SK-N-DZ (cell line): ENCODE measurements at regions not wholly inside any gene's neighbourhood (a gene's known extent, or its start where the extent isn't known, plus 50 kb on each side); places are given as distances from the start of the nearest gene placed in this dataset.

Source experiments
- DNase-seq: peaks from one replicate; pipeline ENCODE4 v3.0.0-alpha.2; 2015; ENCODE audit warnings: low spot score

DNA sequence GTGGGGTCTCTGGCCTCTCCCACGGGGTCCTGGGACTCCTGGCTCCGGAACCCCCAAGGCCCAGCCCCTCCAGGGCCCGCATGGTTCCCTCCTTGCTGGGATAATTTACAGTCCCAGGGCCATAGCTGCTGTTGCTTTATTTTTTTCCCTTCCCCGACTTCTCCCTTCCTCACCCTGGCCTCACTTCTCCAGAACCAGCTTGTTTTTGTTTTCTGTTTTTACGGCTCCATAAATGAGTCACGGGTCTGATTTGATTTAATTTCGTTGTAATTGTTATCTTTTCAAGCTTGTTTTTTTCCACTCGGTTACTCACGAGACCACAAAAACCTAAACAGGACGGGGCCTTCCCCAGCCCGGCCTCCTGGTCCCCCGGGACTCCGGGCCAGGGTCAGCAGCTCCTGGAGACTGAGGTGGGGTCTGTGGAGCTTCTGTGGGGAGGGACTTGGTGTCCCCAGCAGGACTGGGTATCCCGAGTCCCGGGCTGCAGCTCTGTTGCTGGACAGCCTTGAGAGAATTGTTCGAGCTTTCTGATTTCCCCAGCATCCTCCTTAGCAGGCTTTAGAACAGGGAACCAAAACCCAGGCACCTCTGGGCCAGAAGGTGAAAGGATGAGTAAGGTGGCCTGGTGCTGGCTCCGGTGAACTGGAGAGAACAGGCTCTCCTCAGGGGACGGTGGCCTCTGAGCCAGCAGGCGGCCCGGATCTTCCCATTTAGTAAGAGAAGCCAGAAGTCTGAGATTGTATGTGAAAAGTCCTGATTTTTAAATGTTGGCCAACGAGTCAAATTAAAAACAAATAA, 94.9 kb downstream of the CEBPB start:
- DNase-seq = peak; percentile 82

DNA sequence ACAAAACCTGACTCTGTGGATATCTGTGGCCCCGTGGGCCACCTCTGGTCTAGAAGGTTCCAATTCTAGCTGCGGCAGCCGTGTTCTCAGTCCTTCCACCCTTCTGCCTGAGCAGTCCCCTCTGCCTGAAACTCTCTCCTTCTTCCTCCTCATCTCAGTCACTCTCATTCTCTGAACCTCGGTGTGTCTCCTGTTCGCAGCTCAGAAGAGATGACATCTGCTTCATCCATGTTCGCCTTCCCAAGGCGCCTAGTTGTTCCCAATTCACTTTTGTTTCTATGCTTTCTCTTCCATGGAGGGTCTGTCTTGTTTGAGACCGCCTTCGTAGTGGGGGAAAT, 95.5 kb downstream of the CEBPB start:
- peak; percentile 69 for DNase-seq

DNA sequence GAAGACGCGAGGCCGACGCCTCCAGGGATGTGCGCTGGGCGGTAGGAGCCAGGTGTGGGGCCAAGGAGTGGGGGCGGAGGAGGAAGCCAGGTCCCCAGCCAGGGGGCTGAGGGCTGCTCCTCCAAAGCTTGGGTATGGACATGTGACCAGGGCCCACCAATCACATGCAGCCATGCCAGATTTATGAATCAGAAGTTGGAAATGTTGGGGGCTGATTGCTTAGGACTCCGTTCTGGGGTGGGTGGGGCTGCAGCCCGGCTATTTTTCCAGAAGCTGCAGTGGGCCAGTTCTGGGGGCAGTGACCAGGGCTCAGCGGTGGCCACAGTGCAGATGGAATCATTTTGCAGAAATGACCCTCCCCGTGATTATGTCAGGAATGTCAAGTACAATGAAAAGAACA, 96.0 kb downstream of the CEBPB start:
- peak; percentile 85 for DNase-seq

DNA sequence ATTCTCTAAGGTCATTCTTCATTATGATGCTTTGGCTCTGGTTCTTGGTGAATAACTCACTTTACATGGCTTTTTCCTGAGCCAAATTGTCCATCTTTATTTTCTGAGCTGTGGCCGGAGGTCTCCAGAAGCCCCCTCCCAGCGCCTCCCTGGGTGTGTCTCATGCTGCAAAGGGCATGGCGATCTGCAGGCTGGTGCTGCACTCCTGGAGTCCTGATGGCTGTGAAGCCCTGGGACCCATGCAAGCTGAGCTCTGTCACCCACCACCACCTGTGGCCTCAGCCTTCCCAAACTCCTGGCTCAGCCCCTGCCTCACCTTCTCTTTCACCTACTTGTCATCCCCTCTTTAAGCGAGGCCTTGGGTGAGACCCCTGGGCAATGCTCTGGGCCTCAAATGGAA, 96.9 kb downstream of the CEBPB start:
- no peak for DNase-seq

DNA sequence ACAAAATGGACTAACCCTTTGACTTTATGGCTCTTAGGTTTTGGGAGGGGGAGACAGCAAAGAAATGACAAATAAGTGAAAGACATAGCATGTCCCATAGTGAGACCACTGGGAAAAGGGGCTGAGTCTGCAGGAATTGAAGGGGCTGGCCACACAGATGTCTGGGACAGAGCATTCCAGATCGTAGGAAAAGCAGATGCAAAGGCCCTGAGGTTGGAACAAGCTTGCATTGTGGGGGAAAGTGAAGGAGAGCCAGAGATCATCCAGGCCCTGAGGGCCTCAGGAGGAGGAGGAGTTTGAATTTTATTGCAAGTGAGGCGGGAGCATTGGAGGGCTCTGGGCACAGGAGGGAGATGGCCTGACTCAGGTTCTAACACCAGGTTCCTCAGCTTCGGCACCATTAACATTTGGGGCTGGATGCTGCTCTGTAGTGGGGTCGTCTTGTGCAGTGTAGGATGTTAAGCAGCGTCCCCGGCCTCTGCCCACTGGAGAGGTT, 97.5 kb downstream of the CEBPB start:
- DNase-seq = no peak

DNA sequence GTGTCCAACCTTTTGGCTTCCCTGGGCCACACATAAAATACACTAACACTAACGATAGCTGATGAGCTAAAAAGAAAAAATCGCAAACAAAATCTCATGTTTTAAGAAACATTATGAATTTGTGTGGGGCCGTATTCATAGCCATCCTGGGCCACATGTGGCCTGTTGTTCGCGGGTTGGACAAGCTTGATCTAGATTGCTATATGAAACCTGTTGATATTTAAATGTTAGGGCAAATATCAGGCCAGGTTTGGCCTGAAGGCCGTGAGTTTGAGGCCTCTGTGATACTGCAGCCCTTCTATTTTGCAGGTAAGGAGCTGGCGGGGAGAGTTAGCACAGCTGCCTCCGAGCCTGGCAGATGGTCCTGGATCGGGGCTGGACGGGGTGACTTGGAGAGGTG, 99.0 kb downstream of the CEBPB start:
- DNase-seq = no peak

DNA sequence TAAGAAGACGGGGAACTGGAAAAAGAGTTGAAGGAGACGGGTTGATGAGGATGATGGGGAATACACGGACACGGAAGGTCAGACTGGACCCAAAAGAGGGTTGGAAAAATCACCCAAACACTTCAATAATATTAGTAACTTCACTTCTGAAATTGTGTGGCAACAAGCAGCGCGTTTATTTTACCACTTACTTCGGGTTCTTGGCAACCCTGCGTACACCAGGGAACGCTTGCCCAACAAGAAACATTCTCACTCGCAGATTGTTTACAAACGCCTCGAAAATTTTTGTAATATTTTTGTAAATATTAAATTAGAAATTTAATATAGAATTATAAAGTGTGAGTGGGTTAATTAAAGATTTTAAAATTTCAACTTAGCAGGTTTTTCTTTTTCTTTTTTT, 99.5 kb downstream of the CEBPB start:
- DNase-seq = no peak

DNA sequence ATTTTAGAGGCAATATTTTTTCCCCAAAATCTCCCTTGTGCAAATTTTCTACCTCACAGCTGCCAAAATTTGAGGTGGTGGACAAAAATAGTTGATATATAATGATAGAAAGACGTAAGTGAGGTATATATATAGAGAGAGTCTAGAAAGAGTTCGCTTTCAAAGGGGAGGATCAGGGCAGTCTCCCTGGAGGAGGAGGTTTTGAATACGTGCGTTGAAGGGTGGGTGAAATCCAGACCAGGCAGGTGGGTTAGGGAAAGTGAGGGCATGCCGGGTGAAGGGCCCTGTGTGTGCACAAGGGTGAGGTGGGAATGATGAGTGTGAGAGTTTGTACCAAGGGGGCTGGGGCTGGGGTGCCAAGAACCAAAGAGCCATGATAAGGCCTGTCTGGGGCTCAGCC, 100.2 kb downstream of the CEBPB start:
- DNase-seq = no peak

DNA sequence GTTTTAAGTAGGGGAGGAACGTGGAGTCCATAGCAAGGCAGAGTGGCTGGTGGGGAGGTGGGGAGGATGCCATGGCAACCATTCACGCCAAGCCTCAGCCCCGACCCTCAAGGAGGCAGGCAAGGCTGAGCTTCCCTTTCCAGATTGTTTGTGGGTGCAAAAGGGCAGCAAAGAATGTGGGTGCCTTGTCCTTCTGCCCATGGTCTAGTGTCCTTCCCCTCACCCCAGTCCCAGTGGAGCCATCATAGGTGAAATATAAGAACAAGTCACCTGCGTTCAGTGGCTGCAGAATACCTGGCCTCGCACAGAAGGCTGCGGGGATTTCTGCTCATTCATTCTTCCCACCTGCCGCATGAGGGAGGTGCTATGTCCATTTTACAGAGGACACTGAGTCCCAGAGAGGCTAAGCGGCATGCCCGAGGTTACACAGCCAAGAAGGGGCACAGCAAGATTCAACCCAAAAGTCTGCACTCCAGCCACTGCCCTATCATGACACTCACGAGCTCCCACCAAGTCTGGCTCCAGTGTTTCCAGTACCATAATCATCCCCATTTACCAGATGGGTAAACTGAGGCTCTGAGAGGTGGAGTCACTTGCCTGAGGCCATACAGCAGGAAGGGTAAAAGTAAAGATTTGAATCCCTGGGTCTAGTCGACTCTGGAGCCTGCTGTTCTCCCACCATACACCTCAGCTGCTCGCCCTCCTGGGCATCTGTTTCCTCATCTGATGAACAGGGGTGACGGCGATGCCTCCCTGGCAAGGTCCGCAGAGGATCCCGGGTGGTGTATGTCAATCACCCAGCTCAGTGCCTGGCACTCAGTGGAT, 100.8 kb downstream of the CEBPB start:
- DNase-seq = no peak

DNA sequence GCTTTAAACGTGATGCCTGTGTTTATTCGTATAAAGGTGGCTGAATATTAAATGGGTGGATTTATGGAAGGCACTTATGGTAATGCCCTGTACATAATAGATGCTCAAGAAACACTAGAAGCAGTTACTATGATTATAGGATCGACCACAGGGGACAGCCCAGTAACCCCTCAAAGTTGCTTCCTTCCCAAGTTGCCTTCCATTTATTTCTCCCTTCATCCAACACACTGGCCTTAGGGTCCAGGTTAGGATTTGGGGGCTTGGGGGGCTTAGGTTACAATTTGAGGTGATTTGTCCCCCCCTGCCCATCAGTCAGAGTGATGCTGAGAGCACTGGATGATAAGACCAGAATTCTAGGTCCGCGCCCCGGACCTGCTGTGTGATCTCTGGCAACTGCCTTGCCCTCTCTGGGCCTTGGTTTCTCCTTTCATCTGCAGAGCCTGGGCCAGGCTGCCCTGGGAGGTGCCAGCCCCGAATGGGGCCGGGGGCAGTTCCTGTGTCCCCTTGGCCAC, 101.5 kb downstream of the CEBPB start:
- no peak for DNase-seq

DNA sequence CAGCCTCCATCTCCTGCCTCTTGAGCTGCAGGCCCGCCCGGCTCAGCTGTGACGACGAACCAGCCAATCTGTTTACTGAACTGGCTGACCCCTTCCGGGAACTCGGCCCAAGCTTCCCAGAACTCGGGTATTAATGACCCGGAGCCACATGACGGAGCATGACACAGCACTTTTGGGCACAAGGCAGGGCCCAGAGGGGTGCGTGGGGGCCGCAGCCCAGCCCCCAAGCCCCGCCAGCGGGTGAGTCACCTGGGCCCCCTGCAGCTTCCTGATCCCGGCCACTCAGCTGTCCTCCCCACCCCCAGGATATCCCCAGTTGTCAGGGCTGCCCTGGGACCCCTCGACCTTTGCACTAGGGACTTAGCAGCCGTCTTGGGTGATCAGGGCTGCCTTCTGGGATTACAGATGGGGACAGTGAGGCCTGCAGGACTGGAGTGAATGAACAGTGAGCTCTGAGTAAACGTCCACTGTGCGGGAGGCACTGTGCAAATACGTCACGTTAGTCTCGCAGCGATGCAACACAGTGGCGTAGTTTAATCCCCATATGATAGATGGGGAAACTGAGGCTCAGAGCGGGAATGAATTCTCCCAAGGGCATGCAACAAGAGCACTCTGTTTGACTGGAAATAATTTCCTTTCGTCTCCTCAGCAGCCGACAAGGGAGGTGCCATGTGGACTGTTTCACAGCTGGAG, 102.1 kb downstream of the CEBPB start:
- no peak for DNase-seq

DNA sequence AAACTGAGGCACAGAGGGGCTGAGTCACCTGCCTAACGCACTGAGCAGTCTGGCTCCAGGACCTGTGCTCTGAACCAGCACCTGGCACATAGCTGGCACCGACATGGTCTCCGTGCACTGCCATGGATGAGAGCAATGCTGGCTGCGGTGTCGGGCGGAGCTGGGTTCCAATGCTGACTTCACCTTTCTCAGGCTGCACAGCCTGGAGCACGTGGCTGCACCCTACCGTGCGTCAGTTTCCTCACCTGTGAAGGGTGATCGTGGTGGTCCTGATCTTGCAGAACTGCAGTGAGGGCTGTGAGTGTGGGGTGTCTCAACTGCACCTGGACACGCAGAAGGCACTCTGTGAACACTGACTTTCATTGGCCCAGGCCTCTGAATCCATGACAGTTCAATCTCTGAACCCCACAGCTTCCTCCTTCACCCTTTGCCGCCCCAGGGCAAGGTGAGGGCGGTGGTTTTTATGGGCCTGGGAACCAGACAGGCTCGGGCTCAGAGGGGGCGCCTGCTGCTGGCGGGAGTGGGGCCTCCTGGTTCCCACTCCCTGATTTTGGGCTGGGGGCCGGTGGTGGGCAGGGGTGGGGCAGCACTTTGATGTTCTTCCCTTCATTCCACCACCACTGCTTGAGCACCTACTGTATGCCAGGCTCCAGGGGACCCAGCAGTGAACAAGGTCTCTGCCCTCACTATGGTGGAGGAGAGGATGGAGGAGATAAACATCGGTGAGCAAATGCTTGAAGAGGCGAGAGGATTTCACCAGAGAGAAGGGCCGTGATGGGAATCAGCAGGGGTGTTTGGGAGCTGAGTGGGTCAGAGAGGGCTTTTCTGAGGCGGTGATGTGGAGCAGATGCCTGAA, 102.9 kb downstream of the CEBPB start:
- no peak for DNase-seq

DNA sequence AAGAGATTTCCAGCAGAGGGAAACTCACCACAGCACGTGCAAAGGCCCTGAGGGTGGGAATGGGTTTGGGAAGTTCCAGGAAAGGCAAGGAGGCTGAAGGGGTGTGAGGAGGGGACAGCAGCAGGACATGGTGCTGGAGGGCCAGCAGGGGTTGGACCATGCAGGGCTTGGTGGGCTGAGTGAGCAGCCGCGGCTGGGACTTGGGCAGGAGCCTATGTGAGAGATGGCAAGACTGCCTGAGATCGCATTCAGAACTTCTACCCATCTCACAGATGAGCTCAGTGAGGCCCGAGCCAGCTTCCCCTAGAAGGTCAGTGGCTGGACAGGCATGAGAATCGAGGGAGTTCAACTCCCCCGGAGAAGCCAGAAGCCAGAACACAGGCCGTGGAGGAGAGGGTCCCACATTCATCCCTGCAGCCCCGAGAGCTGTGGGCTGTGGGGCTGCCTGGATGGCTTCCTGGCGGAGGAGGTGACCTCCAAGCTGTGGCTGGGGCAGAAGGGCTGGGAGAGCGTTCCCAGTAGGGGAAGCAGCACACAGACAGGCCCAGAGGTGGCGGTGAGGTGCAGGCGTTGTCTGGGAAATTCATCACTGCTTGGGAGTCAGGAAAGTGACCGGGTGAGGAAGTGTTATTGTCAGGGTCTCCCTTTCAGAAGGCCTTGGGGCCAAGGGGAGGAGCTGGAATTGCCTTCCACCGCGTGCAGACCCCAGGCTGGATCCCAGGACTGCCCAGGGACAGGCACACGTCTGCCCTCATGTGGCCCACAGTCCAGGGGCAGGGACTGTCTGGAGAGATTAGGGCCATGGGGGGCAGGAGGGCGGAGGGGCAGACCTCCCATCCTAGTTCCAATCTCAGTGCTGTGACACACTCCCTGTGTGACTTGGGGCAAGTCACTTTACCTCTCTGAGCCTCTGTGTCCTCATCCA, 103.8 kb downstream of the CEBPB start:
- DNase-seq = no peak

DNA sequence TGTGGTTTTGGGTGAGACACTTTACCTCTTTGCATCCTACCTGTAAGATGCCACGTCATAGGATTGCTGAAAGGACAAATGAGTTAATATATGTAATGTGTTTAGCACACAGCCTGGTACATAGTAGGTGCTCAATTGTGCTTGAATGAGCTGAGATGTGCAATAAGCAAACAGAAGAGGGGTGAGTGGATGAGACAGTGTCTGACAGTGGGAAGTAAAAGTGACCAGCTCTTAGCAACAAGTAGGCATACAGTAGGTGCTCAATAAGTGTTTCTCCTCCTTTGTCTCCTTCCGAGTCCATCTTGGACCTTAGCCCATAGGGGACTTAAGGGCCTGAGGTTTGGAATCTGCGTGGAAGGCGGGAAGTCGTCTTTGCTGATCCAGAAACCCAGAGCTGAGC, 104.7 kb downstream of the CEBPB start:
- no peak for DNase-seq

DNA sequence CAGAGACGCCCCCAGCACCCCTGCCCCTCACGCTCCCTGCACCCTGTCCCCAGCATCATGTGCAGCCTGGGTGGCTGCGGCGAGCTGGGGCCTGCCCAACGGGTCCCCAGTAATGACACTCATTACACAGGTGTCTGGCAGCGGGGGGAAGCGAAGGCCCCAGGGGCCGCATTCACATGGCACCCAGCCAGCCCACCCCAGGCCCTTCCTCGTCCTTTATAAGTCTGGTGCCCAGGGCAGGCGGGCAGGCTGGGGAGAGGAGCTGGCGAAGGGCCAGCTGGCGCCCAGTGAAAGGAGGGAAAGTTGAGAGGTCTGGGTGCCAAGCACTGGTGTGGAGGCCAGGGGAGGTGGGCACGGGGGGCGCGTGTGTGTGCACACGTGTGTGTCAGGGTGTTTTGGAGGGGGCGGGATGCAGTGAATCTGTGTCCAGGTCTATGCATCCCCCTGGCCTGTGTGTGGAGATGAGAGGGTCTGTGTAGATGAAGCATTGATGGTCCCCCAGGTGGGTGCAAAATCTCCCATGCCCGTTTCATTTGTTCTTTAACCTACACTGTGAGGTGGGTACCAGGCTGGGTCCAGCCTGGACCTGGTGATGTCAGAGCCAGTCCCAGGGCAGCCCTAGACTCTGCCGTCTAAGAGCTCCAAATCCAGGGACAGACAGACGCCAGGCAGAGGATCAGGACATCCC, 105.3 kb downstream of the CEBPB start:
- DNase-seq = no peak

DNA sequence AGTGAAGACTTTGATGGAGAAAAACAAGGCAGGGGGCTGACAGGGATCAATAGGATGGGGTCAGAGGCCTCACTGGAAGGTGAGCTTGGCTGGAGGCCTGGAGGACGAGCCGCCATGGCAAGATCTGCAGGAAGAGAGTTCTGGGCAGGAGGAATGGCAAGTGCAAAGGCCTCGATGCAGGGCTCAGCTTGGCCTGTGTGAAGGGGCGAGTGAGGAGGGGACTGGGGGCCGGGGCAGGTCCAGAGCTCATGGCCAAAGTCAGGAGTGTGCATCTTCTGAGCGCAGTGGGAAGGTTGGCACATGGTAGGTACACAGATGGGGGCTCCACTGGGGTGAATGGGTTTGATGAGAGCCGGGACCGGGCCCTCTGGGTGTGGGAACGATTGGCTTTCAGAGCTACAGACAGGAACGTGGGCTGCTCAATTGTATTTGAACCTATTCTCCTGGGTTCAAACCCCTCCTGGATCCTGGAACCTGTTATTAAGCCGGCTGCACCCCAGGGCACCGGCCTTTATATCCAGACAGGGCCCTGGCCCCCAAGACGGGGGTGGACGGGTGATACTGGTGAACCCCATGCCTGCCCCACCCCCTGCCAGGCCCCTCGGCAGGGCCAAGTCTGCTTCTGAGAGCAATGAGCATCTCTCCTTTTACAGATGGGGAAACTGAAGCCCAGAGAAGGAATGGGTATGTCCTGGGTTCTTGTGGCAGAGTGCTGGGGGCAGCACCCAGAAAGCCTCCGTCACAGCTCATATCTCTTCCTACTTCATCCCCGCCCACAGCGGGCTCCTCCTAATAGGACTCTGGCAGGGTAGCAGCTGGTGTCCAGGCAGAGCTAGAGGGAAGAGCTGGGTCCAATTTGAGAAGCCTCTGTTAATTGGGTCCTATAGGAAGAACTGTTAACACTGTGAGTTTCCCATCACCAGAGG, 106.1 kb downstream of the CEBPB start:
- no peak for DNase-seq

DNA sequence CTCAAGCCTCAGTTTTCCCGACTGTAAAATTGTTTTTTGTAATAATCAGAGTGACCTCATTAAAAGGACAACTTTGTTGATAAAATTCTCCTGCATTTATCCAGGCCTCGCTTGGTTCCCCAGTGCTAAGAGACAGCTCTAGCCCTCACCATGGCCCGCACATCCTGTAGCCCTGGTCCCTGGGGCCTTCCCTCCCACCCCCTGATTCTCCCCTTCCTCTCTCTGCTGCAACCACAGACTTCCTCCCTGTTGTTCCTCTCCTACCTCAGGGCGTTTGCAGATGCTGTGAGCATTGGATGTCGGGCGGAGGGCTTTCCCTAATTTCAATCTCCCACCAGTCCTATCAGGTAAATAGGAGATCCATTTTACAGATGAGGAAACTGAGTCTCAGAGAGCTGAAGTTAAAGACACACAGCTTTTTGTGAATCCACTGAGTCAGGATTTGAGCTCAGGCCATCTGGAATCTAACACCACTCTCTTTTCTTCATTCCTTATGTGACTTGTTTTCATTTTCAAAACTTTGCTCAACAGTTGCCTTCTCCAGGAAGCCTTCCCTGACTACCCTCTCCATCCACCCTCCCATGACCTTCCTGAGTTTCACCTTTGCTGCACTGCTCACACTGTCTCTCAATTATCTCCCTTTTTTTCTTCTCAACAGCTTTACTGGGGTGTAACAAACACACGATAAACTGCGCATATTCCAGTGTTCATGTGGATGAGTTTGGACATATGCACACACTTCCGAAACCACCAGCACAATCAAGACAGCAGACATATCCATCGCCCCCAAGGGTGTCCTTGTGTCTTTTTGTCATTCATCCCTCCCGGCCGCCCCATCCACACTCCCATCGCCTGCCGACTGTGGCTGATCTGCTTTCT, 107.1 kb downstream of the CEBPB start:
- no peak for DNase-seq
